Body of pancreas (tissue), 4 donors: ENCODE measurements at regions not wholly inside any gene's neighbourhood (a gene's known extent, or its start where the extent isn't known, plus 50 kb on each side); places are given as distances from the start of the nearest gene placed in this dataset.

ENCODE experiments used
- POLR2A ChIP-seq, 3 donors: fragments of 450-650 bp; IDR thresholded peaks; one replicate each; pipeline ENCODE4 v1.6.1; 2016; ENCODE audit warnings: antibody characterized with exemption in 3 of 3, mild to moderate bottlenecking in 2 of 3
- TF ChIP-seq, protein P1 (sequence below), 7 experiments: fragments of 450-650 bp in 4 of 7; fragments of 200-600 bp in 3 of 7; sonication (generic) in 3 of 7; IDR thresholded peaks; one replicate each; pipeline ENCODE4 v1.5.1; 2016 to 2019; ENCODE audit warnings: antibody characterized with exemption in 7 of 7

DNA sequence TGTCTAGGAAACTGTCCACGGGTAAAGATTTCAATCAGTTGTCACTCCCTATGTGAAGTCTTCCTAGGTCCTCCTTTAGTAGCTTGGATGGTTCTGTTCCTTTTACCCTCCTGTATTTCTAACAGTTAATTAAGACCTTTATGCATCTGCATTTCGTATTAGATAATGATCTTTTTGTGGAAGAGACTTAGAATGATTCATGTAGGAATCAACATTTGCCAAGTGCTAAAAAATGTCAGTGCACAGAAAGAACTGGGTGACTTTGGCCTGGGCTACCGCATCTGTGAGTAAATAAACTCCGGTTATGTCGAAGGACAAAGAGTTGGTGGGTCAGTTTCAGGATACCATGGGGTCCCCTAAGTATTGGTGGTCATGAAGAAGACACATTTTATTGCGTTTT, 918.0 kb downstream of the TFAP2A start:
- TF ChIP-seq, protein P1, sequence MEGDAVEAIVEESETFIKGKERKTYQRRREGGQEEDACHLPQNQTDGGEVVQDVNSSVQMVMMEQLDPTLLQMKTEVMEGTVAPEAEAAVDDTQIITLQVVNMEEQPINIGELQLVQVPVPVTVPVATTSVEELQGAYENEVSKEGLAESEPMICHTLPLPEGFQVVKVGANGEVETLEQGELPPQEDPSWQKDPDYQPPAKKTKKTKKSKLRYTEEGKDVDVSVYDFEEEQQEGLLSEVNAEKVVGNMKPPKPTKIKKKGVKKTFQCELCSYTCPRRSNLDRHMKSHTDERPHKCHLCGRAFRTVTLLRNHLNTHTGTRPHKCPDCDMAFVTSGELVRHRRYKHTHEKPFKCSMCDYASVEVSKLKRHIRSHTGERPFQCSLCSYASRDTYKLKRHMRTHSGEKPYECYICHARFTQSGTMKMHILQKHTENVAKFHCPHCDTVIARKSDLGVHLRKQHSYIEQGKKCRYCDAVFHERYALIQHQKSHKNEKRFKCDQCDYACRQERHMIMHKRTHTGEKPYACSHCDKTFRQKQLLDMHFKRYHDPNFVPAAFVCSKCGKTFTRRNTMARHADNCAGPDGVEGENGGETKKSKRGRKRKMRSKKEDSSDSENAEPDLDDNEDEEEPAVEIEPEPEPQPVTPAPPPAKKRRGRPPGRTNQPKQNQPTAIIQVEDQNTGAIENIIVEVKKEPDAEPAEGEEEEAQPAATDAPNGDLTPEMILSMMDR (IDR thresholded peaks at IDR 0.05), result no peak
- TF ChIP-seq POLR2A (IDR thresholded peaks at IDR 0.05), result no peak
